GM19240 (cell line): ENCODE measurements at regions not wholly inside any gene's neighbourhood (a gene's known extent, or its start where the extent isn't known, plus 50 kb on each side); places are given as distances from the start of the nearest gene placed in this dataset.

Experiments
- DNase-seq: peaks from one replicate; pipeline ENCODE4 v3.0.0; 2011; ENCODE audit warnings: low spot score; ENCODE audit not compliant: insufficient read length

GRCh38 chr1:221188458-221188857 lies 309.2 kb downstream of the HLX start:
- DNase-seq, result no peak

- no peak for DNase-seq
Observed at GRCh38 chr1:221190249-221190648, 311.0 kb downstream of the HLX start.

- no peak for DNase-seq
Observed at GRCh38 chr1:221192055-221192454, 312.8 kb downstream of the HLX start.

DNA sequence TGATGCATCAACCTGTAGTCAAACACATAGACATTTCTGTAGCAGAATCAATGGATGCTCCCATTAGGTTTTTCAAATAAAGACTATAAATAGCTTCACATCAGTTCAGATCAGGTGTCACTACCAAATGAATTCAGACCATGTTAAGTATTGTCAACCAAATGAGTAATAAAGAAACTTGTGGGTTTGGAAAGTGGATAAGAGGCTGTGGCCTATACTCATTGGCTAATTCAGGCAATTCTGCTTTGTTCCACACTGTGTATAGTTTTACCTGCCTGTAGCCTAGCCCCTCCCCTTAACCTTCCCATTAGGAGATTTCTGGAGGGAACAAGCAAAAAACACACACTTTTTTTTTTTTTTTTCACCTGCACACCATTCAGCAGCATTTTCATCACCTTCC lies 321.2 kb downstream of the HLX start:
- no peak for DNase-seq

DNA sequence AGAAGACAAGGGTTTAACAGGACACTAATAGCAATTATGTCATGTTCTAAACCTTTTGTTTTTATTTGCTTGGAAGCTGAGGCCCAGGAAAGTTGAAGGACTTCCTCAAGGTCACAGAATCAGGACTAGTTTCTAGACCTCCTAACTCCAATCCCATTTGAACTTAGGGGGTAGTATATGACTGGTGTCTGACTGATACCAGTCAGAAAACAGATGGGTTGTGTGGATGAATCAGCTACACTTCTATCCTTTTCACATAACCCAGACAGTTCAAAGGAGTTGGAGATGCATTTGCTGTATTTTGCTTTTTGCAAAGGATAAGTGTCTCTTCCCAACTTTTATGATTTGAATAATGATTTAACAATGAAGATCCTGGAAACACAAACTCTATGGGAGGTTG lies 322.5 kb downstream of the HLX start:
- no peak for DNase-seq

- DNase-seq, result peak; percentile 41
Observed at GRCh38 chr1:221203224-221204054, 324.2 kb downstream of the HLX start.

DNA sequence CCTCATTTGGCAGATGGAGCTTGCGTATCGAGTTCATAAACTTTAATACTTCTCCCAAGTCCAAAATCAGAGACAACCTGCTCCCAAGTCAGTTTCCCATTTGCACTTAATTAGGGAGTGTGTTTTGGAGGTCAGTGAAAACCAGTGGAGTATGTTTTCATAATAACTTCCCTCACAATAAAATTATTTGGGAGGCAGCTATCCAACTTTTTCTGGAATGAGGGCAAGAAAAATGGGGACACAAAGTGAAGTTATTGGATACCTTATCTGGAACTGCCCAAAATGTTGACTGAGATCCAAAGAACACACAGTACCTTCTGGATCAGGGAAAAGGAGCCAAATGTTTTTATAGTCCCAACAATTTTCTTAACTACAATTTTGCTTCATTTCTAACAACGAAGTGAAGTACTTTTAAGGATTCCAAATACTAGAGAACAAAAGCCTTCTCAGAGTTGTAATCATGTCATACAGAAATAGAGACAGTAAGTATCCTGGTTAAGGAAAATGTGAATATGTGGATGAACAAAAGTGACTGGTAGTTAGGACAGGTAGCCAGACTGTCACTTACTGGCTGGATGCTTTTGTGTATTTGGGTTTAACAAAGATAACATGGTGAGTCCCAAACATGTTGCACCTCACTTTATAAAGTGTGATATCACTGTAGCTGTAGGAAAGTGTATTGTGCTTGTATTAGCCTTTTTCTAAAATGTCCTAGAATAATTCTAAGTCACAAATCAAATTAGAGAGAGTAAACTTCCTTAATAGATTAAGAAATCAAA lies 325.0 kb downstream of the HLX start:
- no peak for DNase-seq

DNA sequence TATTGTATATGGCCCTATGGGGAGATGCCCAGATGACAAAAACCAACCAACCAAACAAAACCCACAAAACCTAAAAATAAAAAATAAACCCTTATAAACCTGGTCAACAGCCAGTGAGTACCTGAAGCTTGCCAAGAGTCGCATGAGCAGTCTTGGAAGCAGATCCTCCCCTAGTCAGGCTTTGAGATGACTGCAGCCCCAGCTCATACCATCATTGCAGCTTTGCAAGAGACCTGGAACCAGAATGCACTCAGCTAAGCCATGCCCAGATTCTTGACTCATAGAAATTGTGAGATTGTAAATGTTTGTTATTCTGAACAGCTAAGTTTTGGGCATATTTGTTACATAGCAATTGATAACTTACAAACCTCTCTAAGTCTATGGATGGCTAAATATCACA lies 326.8 kb downstream of the HLX start:
- no peak for DNase-seq

- DNase-seq, result no peak
Observed at GRCh38 chr1:221212926-221213325, 333.7 kb downstream of the HLX start.

DNA sequence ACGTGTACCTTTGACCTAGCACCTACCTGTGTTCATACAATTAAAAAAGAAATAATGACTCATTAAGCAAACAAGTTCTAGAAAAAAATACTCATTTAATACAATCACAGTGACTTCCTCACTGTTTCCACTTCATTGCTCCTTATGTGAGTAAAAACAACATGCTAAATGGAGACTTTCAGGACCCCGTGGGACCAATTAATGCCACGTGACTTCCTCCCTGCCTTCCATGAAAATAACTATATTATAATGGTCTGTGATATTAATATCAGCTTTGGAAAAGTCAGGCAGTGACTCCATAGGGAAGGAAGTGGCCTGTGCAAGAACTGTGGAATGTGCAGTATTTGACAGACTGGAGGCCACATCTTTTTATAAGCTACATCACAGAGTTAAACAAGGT lies 337.8 kb downstream of the HLX start:
- DNase-seq, result no peak

DNA sequence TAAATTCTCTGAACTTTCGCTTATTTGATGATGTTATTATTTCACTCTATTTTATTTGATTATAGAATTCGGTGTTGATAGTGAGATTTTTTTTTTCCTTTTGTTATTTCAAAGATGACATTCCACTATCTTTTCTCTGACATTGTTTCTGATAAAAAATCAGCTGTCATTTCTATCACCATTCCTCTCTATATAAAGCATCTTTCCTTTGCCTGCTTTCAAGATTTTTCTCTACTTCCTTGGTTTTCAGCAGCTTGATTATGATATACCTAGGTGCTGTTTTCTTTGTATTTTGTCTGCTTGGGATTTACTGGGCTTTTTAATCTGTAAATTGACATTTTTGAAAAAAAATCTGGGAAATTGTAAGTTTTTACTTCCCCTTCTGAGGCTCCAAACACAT lies 344.0 kb downstream of the HLX start:
- no peak for DNase-seq

- DNase-seq, result no peak
Observed at GRCh38 chr1:221227460-221227859, 348.2 kb downstream of the HLX start.

- no peak for DNase-seq
Observed at GRCh38 chr1:221227872-221228337, 348.7 kb downstream of the HLX start.

- no peak for DNase-seq
Observed at GRCh38 chr1:221228594-221228993, 349.4 kb downstream of the HLX start.

DNA sequence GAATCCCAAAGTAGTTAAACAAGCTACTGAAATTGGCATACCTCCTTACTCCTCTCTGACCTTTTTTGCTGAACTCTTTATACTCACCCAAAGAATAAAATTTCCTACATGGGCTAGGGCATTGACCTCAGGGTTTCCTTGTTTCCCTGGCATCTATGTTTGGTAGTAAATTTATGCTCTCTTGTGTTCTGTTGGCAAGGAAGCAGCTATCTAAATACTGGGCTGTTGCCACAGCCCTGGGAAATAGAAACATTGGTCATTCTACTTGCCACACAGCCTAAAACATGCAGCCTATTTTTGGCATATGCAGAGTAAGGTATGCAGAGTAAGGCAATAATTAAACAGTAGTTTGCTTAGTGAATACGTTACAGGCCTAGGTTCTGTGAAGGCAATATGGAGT lies 351.4 kb downstream of the HLX start:
- DNase-seq, result no peak

DNA sequence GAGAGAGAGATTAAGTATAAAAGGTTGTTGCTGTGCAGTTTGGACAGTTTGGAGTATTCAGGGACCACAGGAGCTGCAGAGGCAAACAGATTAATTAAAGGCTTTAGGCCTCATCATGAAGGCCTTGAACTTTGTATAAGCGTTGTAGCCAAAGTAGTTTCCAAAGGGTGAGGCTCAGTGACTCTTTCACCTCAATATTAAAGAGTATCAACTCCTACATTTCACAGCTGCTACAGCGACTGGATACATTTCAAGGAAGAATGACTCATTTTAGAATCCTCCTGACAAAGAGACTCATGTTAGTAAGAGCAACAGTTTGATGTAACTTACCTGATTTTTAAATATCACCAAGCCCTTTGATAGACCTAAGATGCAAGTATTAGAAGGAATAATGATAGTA lies 355.5 kb downstream of the HLX start:
- no peak for DNase-seq

GRCh38 chr1:221237587-221237986 lies 358.3 kb downstream of the HLX start:
- DNase-seq, result no peak

- no peak for DNase-seq
Observed at GRCh38 chr1:221239181-221239580, 359.9 kb downstream of the HLX start.

DNA sequence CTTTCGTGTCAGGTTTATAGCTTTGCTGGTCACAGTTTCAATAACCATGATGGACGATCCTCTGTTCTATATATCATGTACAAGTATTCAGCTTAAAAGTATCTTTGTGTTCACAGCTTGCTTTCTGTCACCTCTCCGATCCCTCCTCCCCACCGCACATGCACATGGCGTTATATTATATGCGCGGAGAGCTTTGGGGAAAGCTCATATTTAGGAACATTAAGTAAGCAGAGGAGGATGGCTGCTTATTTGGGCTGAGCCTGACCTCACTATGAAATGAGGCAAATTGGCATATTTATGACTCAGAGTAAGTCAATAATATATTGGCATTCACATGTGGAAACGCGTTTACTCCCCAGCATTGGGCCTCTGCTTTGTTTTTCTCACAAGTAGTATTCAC lies 360.5 kb downstream of the HLX start:
- no peak for DNase-seq

GRCh38 chr1:221240690-221241089 lies 361.4 kb downstream of the HLX start:
- DNase-seq, result no peak

DNA sequence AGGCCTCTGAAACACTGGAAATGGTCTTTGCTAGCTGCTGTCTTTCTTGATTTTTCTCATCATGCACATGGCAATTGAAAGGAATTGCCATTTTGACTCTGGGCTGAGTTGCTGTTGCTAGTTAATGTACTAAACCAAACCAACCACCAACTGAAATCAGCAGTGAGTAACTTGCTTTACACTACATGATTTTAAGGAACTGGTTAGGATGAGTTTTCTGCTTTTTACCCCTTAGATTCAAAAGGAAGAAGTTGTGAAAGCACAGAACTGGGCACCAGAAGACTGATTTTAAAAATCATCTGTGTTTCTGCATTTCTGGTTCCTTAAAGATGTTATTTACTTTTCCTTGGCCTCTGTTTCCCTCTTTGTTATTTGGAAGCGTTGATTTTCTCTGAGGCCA lies 361.9 kb downstream of the HLX start:
- no peak for DNase-seq

- DNase-seq, result no peak
Observed at GRCh38 chr1:221241592-221241991, 362.3 kb downstream of the HLX start.

DNA sequence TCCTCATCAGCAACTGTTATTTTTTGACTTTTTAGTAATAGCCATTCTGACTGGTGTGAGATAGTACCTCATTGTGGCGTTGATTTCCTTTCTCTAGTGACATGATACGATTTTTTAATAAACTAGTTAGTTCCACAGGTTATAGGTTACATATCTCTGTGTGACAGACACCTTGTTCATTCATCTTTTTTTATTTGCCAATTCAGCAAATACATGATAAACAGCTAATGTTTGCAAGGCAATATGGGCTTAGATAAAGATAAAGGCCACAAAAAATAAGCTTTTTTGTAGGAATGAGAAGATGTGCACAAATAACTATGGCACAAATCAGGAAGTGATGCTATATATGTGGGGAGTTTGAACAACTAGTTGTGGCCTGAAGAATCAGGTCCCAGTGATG lies 366.8 kb downstream of the HLX start:
- DNase-seq, result no peak
